ENCODE measurements at regions not wholly inside any gene's neighbourhood (a gene's known extent, or its start where the extent isn't known, plus 50 kb on each side); places are given as distances from the start of the nearest gene placed in this dataset.

- no peaks in the 10 kb centered on the region for H3K27me3 Mint-ChIP-seq (ENCODE audit: unreplicated experiment)
- H3K36me3 Mint-ChIP-seq (ENCODE audit: unreplicated experiment), result no peaks in the 10 kb centered on the region
- no peak overlapping the region for H3K4me3 Mint-ChIP-seq (ENCODE audit: unreplicated experiment)
- DNase-seq, result no peak
- peaks cover 21% of the 10 kb centered on the region for H3K4me1 Mint-ChIP-seq (ENCODE audit: low read depth, unreplicated experiment)
- H3K27ac Mint-ChIP-seq (ENCODE audit: unreplicated experiment), result peak overlapping the region; percentile 12
- no peaks in the 10 kb centered on the region for H3K9me3 Mint-ChIP-seq (ENCODE audit: unreplicated experiment)
- no peak for TF ChIP-seq CTCF (IDR thresholded peaks at IDR 0.05; ENCODE audit: partially characterized antibody, unreplicated experiment)
These were observed 186.6 kb upstream of the LEF1 start for GRCh38 chr4:108355186-108355901.

GRCh38 chr4:108352664-108353308 is 184.1 kb upstream of the LEF1 start:
- no peaks in the 10 kb centered on the region for H3K27me3 Mint-ChIP-seq (ENCODE audit: unreplicated experiment)
- H3K9me3 Mint-ChIP-seq (ENCODE audit: unreplicated experiment), result no peaks in the 10 kb centered on the region
- H3K4me3 Mint-ChIP-seq (ENCODE audit: unreplicated experiment), result no peak overlapping the region
- peaks cover 21% of the 10 kb centered on the region for H3K4me1 Mint-ChIP-seq (ENCODE audit: low read depth, unreplicated experiment)
- H3K36me3 Mint-ChIP-seq (ENCODE audit: unreplicated experiment), result no peaks in the 10 kb centered on the region
- H3K27ac Mint-ChIP-seq (ENCODE audit: unreplicated experiment), result no peak overlapping the region
- no peak for TF ChIP-seq CTCF (IDR thresholded peaks at IDR 0.05; ENCODE audit: partially characterized antibody, unreplicated experiment)
- DNase-seq, result no peak

- H3K4me1 Mint-ChIP-seq (ENCODE audit: low read depth, unreplicated experiment), result peaks cover 16% of the 10 kb centered on the region
- no peak for DNase-seq
- no peak overlapping the region for H3K4me3 Mint-ChIP-seq (ENCODE audit: unreplicated experiment)
- no peak overlapping the region for H3K27ac Mint-ChIP-seq (ENCODE audit: unreplicated experiment)
- no peak for TF ChIP-seq CTCF (IDR thresholded peaks at IDR 0.05; ENCODE audit: partially characterized antibody, unreplicated experiment)
- H3K9me3 Mint-ChIP-seq (ENCODE audit: unreplicated experiment), result no peaks in the 10 kb centered on the region
- H3K36me3 Mint-ChIP-seq (ENCODE audit: unreplicated experiment), result no peaks in the 10 kb centered on the region
- H3K27me3 Mint-ChIP-seq (ENCODE audit: unreplicated experiment), result no peaks in the 10 kb centered on the region
These were observed 183.1 kb upstream of the LEF1 start for GRCh38 chr4:108351791-108352190.

- Mint-ChIP-seq H3K27me3 (ENCODE audit: unreplicated experiment) (no peaks in the 10 kb centered on the region), H3K4me1 (ENCODE audit: low read depth, unreplicated experiment) (peaks cover 10% of the 10 kb centered on the region), H3K36me3 (ENCODE audit: unreplicated experiment) (no peaks in the 10 kb centered on the region), H3K4me3 (ENCODE audit: unreplicated experiment) (no peak overlapping the region), H3K27ac (ENCODE audit: unreplicated experiment) (no peak overlapping the region), H3K9me3 (ENCODE audit: unreplicated experiment) (no peaks in the 10 kb centered on the region)
- TF ChIP-seq CTCF (IDR thresholded peaks at IDR 0.05; ENCODE audit: partially characterized antibody, unreplicated experiment), result no peak
- DNase-seq, result no peak
These were observed 181.6 kb upstream of the LEF1 start for GRCh38 chr4:108350332-108350731.

GRCh38 chr4:108346818-108347210 is 178.1 kb upstream of the LEF1 start:
- no peaks in the 10 kb centered on the region for H3K36me3 Mint-ChIP-seq (ENCODE audit: unreplicated experiment)
- H3K4me1 Mint-ChIP-seq (ENCODE audit: low read depth, unreplicated experiment), result peaks cover 1% of the 10 kb centered on the region
- H3K27ac Mint-ChIP-seq (ENCODE audit: unreplicated experiment), result no peak overlapping the region
- no peaks in the 10 kb centered on the region for H3K27me3 Mint-ChIP-seq (ENCODE audit: unreplicated experiment)
- TF ChIP-seq CTCF (IDR thresholded peaks at IDR 0.05; ENCODE audit: partially characterized antibody, unreplicated experiment), result no peak
- H3K9me3 Mint-ChIP-seq (ENCODE audit: unreplicated experiment), result no peaks in the 10 kb centered on the region
- no peak overlapping the region for H3K4me3 Mint-ChIP-seq (ENCODE audit: unreplicated experiment)
- DNase-seq, result no peak
